ENCODE measurements at regions not wholly inside any gene's neighbourhood (a gene's known extent, or its start where the extent isn't known, plus 50 kb on each side); places are given as distances from the start of the nearest gene placed in this dataset.
"Not testable (repeated sequence)": the region's sequence is repeated elsewhere in the genome, so short reads cannot be mapped to it uniquely, and the experiment has no call there.

DNA sequence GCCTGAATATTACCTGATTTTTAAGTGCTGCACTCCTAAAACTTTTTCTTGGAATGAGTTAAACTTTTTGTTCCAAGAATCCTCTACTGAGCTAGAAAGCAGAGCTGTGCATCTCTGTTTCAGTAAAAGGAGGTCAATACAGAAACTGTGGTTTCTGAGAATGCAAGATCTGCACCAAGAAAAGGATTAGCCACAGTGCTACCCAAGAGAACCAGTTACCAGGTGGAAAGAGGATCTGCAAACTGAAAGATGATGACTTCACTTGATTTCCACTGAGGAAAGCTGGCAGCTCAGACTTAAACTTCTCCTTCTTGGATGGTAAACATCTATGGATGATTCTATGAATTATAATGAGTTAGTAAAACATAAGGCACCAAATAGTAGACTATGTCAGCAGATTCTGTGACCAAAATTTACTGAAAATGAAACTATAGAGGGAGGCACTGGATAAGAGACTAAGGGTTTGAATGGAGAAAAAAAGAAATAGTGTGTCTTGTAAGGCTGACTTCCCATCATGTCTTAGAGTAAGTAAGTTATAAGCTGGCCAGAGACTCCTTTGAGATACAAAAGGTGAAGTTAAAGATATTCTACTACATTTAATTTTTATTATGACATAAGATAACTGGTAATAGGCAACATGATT lies 127.7 kb upstream of the CTSV start:
- TF ChIP-seq, protein P1, sequence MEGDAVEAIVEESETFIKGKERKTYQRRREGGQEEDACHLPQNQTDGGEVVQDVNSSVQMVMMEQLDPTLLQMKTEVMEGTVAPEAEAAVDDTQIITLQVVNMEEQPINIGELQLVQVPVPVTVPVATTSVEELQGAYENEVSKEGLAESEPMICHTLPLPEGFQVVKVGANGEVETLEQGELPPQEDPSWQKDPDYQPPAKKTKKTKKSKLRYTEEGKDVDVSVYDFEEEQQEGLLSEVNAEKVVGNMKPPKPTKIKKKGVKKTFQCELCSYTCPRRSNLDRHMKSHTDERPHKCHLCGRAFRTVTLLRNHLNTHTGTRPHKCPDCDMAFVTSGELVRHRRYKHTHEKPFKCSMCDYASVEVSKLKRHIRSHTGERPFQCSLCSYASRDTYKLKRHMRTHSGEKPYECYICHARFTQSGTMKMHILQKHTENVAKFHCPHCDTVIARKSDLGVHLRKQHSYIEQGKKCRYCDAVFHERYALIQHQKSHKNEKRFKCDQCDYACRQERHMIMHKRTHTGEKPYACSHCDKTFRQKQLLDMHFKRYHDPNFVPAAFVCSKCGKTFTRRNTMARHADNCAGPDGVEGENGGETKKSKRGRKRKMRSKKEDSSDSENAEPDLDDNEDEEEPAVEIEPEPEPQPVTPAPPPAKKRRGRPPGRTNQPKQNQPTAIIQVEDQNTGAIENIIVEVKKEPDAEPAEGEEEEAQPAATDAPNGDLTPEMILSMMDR (IDR thresholded peaks at IDR 0.05), result not testable (repeated sequence)
- not testable (repeated sequence) for TF ChIP-seq EZH2, EZH2phosphoT487 (IDR thresholded peaks at IDR 0.05)

Measured in neural progenitor cell (in vitro differentiated cells).